Kidney epithelial cell (primary cell): ENCODE measurements at regions not wholly inside any gene's neighbourhood (a gene's known extent, or its start where the extent isn't known, plus 50 kb on each side); places are given as distances from the start of the nearest gene placed in this dataset.

Experiments used
- DNase-seq: peaks from one replicate; pipeline ENCODE4 v3.0.0-alpha.2; 2010; ENCODE audit warnings: low read depth
- H3K27me3 ChIP-seq: 2 replicates; pipeline ENCODE4 v1.6.0; 2011; ENCODE audit warnings: low read length; ENCODE audit not compliant: control insufficient read depth, insufficient read depth
- H3K36me3 ChIP-seq: 2 replicates; pipeline ENCODE4 v1.5.1; 2011; ENCODE audit warnings: low read length; ENCODE audit not compliant: control insufficient read depth, insufficient read depth
- H3K4me3 ChIP-seq: 2 replicates; pipeline ENCODE4 v1.5.1; 2011; ENCODE audit warnings: low read depth, mild to moderate bottlenecking, control low read depth, low read length
- CTCF ChIP-seq: IDR thresholded peaks from 2 replicates; pipeline ENCODE4 v1.5.1; 2011; ENCODE audit warnings: mild to moderate bottlenecking, moderate library complexity, low read length, control low read depth, inconsistent platforms; ENCODE audit not compliant: insufficient read depth, poor library complexity, severe bottlenecking

GRCh38 chr5:101917166-101917565 is 378.9 kb downstream of the SLCO4C1 start:
- no peaks in the 10 kb centered on the region for H3K27me3 ChIP-seq
- no peaks in the 10 kb centered on the region for H3K36me3 ChIP-seq
- no peak for DNase-seq
- no peak overlapping the region for H3K4me3 ChIP-seq
- TF ChIP-seq CTCF: no peak

GRCh38 chr5:101915554-101915953 is 380.5 kb downstream of the SLCO4C1 start:
- no peak overlapping the region for H3K4me3 ChIP-seq
- no peak for TF ChIP-seq CTCF
- H3K36me3 ChIP-seq: no peaks in the 10 kb centered on the region
- no peak for DNase-seq
- H3K27me3 ChIP-seq: no peaks in the 10 kb centered on the region

GRCh38 chr5:101904736-101905135 is 391.3 kb downstream of the SLCO4C1 start:
- Histone ChIP-seq H3K4me3 (no peak overlapping the region), H3K36me3 (no peaks in the 10 kb centered on the region), H3K27me3 (no peaks in the 10 kb centered on the region)
- no peak for TF ChIP-seq CTCF
- DNase-seq: no peak

GRCh38 chr5:101897914-101898313 is 398.2 kb downstream of the SLCO4C1 start:
- Histone ChIP-seq H3K36me3 (no peaks in the 10 kb centered on the region), H3K4me3 (no peak overlapping the region), H3K27me3 (no peaks in the 10 kb centered on the region)
- DNase-seq: no peak
- TF ChIP-seq CTCF: no peak

- Histone ChIP-seq H3K27me3 (no peaks in the 10 kb centered on the region), H3K4me3 (no peak overlapping the region), H3K36me3 (no peaks in the 10 kb centered on the region)
- no peak for TF ChIP-seq CTCF
- DNase-seq: no peak
Observed at GRCh38 chr5:101894985-101895384, 401.1 kb downstream of the SLCO4C1 start.

GRCh38 chr5:101878190-101878589 is 417.9 kb downstream of the SLCO4C1 start:
- no peak for DNase-seq
- Histone ChIP-seq H3K4me3 (no peak overlapping the region), H3K36me3 (no peaks in the 10 kb centered on the region), H3K27me3 (no peaks in the 10 kb centered on the region)
- TF ChIP-seq CTCF: no peak
